GM23338 (cell line): ENCODE measurements at regions not wholly inside any gene's neighbourhood (a gene's known extent, or its start where the extent isn't known, plus 50 kb on each side); places are given as distances from the start of the nearest gene placed in this dataset.

Experiments
- ATAC-seq: fragments of 200-7000 bp; cut with Tn5 transposase; 3 replicates; pipeline ENCODE4 v1.9.1; 2020
- DNase-seq: peaks from one replicate; pipeline ENCODE4 v3.0.0-alpha.2; 2015; ENCODE audit warnings: low spot score
- H2AFZ ChIP-seq: fragments of 200-600 bp; sonication (generic); 2 replicates; pipeline ENCODE4 v1.8.0; 2016; ENCODE audit warnings: antibody characterized with exemption, mild to moderate bottlenecking, moderate library complexity
- H3F3A ChIP-seq: fragments of 200-600 bp; sonication (generic); replicated peaks from 2 replicates; pipeline ENCODE4 v1.8.0; 2017; ENCODE audit warnings: antibody characterized with exemption, mixed run types, low read depth
- H3K27ac ChIP-seq: fragments of 200-600 bp; sonication (generic); 2 replicates; pipeline ENCODE4 v1.6.1; 2016; ENCODE audit warnings: low read depth
- H3K27me3 ChIP-seq: fragments of 200-600 bp; sonication (generic); 2 replicates; pipeline ENCODE4 v1.8.0; 2016; ENCODE audit warnings: mild to moderate bottlenecking, mixed run types, moderate library complexity; ENCODE audit not compliant: insufficient read depth
- H3K36me3 ChIP-seq: fragments of 200-600 bp; sonication (generic); 2 replicates; pipeline ENCODE4 v1.8.0; 2016; ENCODE audit warnings: mild to moderate bottlenecking; ENCODE audit not compliant: insufficient read depth
- H3K4me1 ChIP-seq: fragments of 200-600 bp; sonication (generic); 2 replicates; pipeline ENCODE4 v1.8.0; 2016; ENCODE audit warnings: mild to moderate bottlenecking, moderate library complexity; ENCODE audit not compliant: insufficient read depth
- H3K4me2 ChIP-seq: fragments of 200-600 bp; sonication (generic); 2 replicates; pipeline ENCODE4 v1.7.1; 2017; ENCODE audit warnings: mixed run types
- H3K4me3 ChIP-seq: fragments of 200-600 bp; sonication (generic); 2 replicates; pipeline ENCODE4 v1.6.1; 2016; ENCODE audit warnings: mixed run types
- H3K79me2 ChIP-seq: fragments of 200-600 bp; sonication (generic); replicated peaks from 2 replicates; pipeline ENCODE4 v1.8.0; 2017; ENCODE audit warnings: mild to moderate bottlenecking; ENCODE audit not compliant: insufficient read depth
- H3K9me2 ChIP-seq: fragments of 200-600 bp; sonication (generic); 2 replicates; pipeline ENCODE4 v1.8.0; 2017; ENCODE audit not compliant: insufficient read depth
- H4K20me1 ChIP-seq: fragments of 200-600 bp; sonication (generic); replicated peaks from 2 replicates; pipeline ENCODE4 v1.8.0; 2017; ENCODE audit warnings: mild to moderate bottlenecking; ENCODE audit not compliant: insufficient read depth
- H3K27ac Mint-ChIP-seq: 2 replicates; pipeline ENCODE4 v1.8.0; 2020; ENCODE audit warnings: inconsistent platforms, mild to moderate bottlenecking, moderate library complexity, mixed read lengths
- H3K27me3 Mint-ChIP-seq: 3 replicates; pipeline ENCODE4 v1.8.0; 2022; ENCODE audit warnings: low read depth, mild to moderate bottlenecking, moderate library complexity, mixed read lengths, inconsistent platforms; ENCODE audit not compliant: insufficient read depth, poor library complexity
- H3K36me3 Mint-ChIP-seq: 3 replicates; pipeline ENCODE4 v1.8.0; 2021; ENCODE audit warnings: low read depth, mild to moderate bottlenecking, inconsistent platforms, moderate library complexity, mixed read lengths
- H3K4me1 Mint-ChIP-seq: 3 replicates; pipeline ENCODE4 v1.8.0; 2020; ENCODE audit warnings: mild to moderate bottlenecking, inconsistent platforms, mixed read lengths
- H3K4me3 Mint-ChIP-seq: 3 replicates; pipeline ENCODE4 v1.8.0; 2021; ENCODE audit warnings: moderate library complexity, mild to moderate bottlenecking, inconsistent platforms, mixed read lengths
- H3K9me3 Mint-ChIP-seq: 3 replicates; pipeline ENCODE4 v1.8.0; 2020; ENCODE audit warnings: moderate library complexity, mild to moderate bottlenecking, inconsistent platforms, mixed read lengths
- CREB1 ChIP-seq: fragments of 250-450 bp; sonication (Bioruptor Pico); IDR thresholded peaks from 2 replicates; pipeline ENCODE4 v1.5.0; 2020; ENCODE audit warnings: low read depth, mild to moderate bottlenecking, moderate library complexity
- CTCF ChIP-seq, 2 experiments: fragments of 200-600 bp in 1 of 2; sonication (generic) in 1 of 2; conservative IDR thresholded peaks; 2 replicates each; pipeline versions ENCODE4 v1.5.1 to v1.6.1; 2016 to 2017; ENCODE audit warnings: antibody characterized with exemption in 2 of 2, low read depth in 2 of 2, mild to moderate bottlenecking in 2 of 2, moderate library complexity in 1 of 2
- ETS1 ChIP-seq: IDR thresholded peaks from 2 replicates; pipeline ENCODE4 v1.6.1; 2016; ENCODE audit warnings: antibody characterized with exemption
- EZH2 ChIP-seq: fragments of 200-600 bp; sonication (generic); IDR thresholded peaks from one replicate; pipeline ENCODE4 v1.8.0; 2017; ENCODE audit warnings: antibody characterized with exemption, mild to moderate bottlenecking, low read depth; ENCODE audit not compliant: unreplicated experiment
- EZH2phosphoT487 ChIP-seq: fragments of 200-600 bp; sonication (generic); IDR thresholded peaks from one replicate; pipeline ENCODE4 v1.8.1; 2018; ENCODE audit warnings: antibody characterized with exemption; ENCODE audit not compliant: unreplicated experiment
- JUNB ChIP-seq: IDR thresholded peaks from one replicate; pipeline ENCODE4 v1.6.1; 2016; ENCODE audit warnings: antibody characterized with exemption; ENCODE audit not compliant: unreplicated experiment
- NANOG ChIP-seq: IDR thresholded peaks from 2 replicates; pipeline ENCODE4 v1.6.1; 2016; ENCODE audit warnings: antibody characterized with exemption, borderline replicate concordance
- POLR2AphosphoS5 ChIP-seq: IDR thresholded peaks from 2 replicates; pipeline ENCODE4 v1.6.1; 2016; ENCODE audit warnings: antibody characterized with exemption, low read depth
- REST ChIP-seq: IDR thresholded peaks from one replicate; pipeline ENCODE4 v1.6.1; 2018; ENCODE audit warnings: antibody characterized with exemption; ENCODE audit not compliant: unreplicated experiment
- STAT1 ChIP-seq: IDR thresholded peaks from one replicate; pipeline ENCODE4 v1.6.1; 2016; ENCODE audit warnings: antibody characterized with exemption; ENCODE audit not compliant: unreplicated experiment
- ZNF114 ChIP-seq: fragments of 250-450 bp; sonication (Bioruptor Pico); IDR thresholded peaks from 2 replicates; pipeline ENCODE4 v1.5.0; 2020; ENCODE audit warnings: mild to moderate bottlenecking, moderate library complexity
- ZNF331 ChIP-seq: fragments of 250-450 bp; sonication (Bioruptor Pico); IDR thresholded peaks from 2 replicates; pipeline ENCODE4 v1.5.0; 2020; ENCODE audit warnings: low read depth, mild to moderate bottlenecking, moderate library complexity
- ZNF462 ChIP-seq: fragments of 250-450 bp; sonication (Bioruptor Pico); IDR thresholded peaks from 2 replicates; pipeline ENCODE4 v1.5.0; 2020; ENCODE audit warnings: mild to moderate bottlenecking, moderate library complexity

GRCh38 chr3:70556056-70556455, 243.6 kb upstream of the MDFIC2 start:
- no peak for DNase-seq
- Histone ChIP-seq H3K36me3 (no peaks in the 10 kb centered on the region; the same call in 1 of the 2 replicates), H4K20me1 (no peaks in the 10 kb centered on the region), H3K27me3 (no peaks in the 10 kb centered on the region), H3K4me2 (no peak overlapping the region), H3K4me3 (no peak overlapping the region), H3K79me2 (no peaks in the 10 kb centered on the region), H3K27ac (no peak overlapping the region), H3K4me1 (peaks cover 7% of the 10 kb centered on the region; the same call in 1 of the 2 replicates), H2AFZ (no peak overlapping the region), H3K9me2 (no peaks in the 10 kb centered on the region), H3F3A (no peaks in the 10 kb centered on the region)
- peaks cover 20% of the 10 kb centered on the region for H3K36me3 Mint-ChIP-seq
- no peak overlapping the region for H3K27ac Mint-ChIP-seq
- H3K4me1 Mint-ChIP-seq: peaks cover 12% of the 10 kb centered on the region
- peaks cover 16% of the 10 kb centered on the region for H3K9me3 Mint-ChIP-seq
- TF ChIP-seq EZH2 (no peak), ZNF462 (CRISPR knock-in tag) (no peak), EZH2phosphoT487 (no peak), REST (no peak), JUNB (no peak), CTCF (conservative IDR thresholded peaks at IDR 0.05; ENCODE audit: low read depth in 2 of 2) (no peak), CREB1 (CRISPR knock-in tag) (no peak), STAT1 (no peak), ETS1 (no peak), ZNF114 (no peak), POLR2AphosphoS5 (no peak), NANOG (no peak), ZNF331 (CRISPR knock-in tag) (no peak)
- no peak for ATAC-seq
- H3K4me3 Mint-ChIP-seq: no peak overlapping the region
- peaks cover 3% of the 10 kb centered on the region for H3K27me3 Mint-ChIP-seq
